Neuronal stem cell (in vitro differentiated cells): ENCODE measurements at regions not wholly inside any gene's neighbourhood (a gene's known extent, or its start where the extent isn't known, plus 50 kb on each side); places are given as distances from the start of the nearest gene placed in this dataset.
A peak's percentile ranks its signal among the peaks of the same experiment; 100 is the strongest.

ENCODE experiments used
- DNase-seq: peaks from one replicate; pipeline ENCODE4 v3.0.0-alpha.2; 2013; ENCODE audit warnings: low spot score
- H2AFZ ChIP-seq: one replicate; pipeline ENCODE4 v1.6.1; 2013; ENCODE audit warnings: mild to moderate bottlenecking, low read length, inconsistent platforms
- H2AK5ac ChIP-seq: 2 replicates; pipeline ENCODE4 v1.6.1; 2013; ENCODE audit warnings: low read depth, mild to moderate bottlenecking, inconsistent platforms, low read length, moderate library complexity, mixed read lengths
- H2BK120ac ChIP-seq: 2 replicates; pipeline ENCODE4 v1.6.1; 2013; ENCODE audit warnings: low read depth, mild to moderate bottlenecking, inconsistent platforms, low read length, moderate library complexity, mixed read lengths
- H2BK12ac ChIP-seq: one replicate; pipeline ENCODE4 v1.6.1; 2013; ENCODE audit warnings: low read length, inconsistent platforms
- H2BK15ac ChIP-seq: 2 replicates; pipeline ENCODE4 v1.6.1; 2013; ENCODE audit warnings: mild to moderate bottlenecking, low read length, inconsistent platforms, mixed read lengths
- H2BK5ac ChIP-seq: one replicate; pipeline ENCODE4 v1.6.1; 2013; ENCODE audit warnings: inconsistent platforms, mild to moderate bottlenecking, low read length, moderate library complexity
- H3K14ac ChIP-seq: one replicate; pipeline ENCODE4 v1.6.1; 2013; ENCODE audit warnings: low read length, inconsistent platforms
- H3K18ac ChIP-seq: 2 replicates; pipeline ENCODE4 v1.6.1; 2013; ENCODE audit warnings: low read length, inconsistent platforms
- H3K23ac ChIP-seq: 2 replicates; pipeline ENCODE4 v1.6.1; 2013; ENCODE audit warnings: low read depth, mild to moderate bottlenecking, mixed read lengths, low read length, inconsistent platforms; ENCODE audit not compliant: poor library complexity
- H3K27ac ChIP-seq: replicated peaks from 3 replicates; pipeline ENCODE4 v1.5.1; 2013; ENCODE audit warnings: low read length, inconsistent platforms
- H3K27me3 ChIP-seq, 3 experiments: 2 replicates each; pipeline ENCODE4 v1.6.1; 2013; ENCODE audit warnings: low read length in 3 of 3, mild to moderate bottlenecking in 2 of 3, inconsistent platforms in 1 of 3, low read depth in 1 of 3, mixed read lengths in 1 of 3, moderate library complexity in 1 of 3; ENCODE audit not compliant: control insufficient read depth in 3 of 3, insufficient read depth in 3 of 3
- H3K36me3 ChIP-seq, 2 donors: replicated peaks in 1 of 2; 2 replicates each; pipeline ENCODE4 v1.6.1; 2013; ENCODE audit warnings: low read length in 2 of 2; ENCODE audit not compliant: control insufficient read depth in 2 of 2, insufficient read depth in 2 of 2
- H3K4ac ChIP-seq: 2 replicates; pipeline ENCODE4 v1.6.1; 2013; ENCODE audit warnings: inconsistent platforms, mild to moderate bottlenecking, low read length, moderate library complexity
- H3K4me1 ChIP-seq, 2 donors: 1 replicate in 1 of 2; 2 replicates in 1 of 2; pipeline ENCODE4 v1.6.1; 2013; ENCODE audit warnings: low read length in 2 of 2, low read depth in 1 of 2; ENCODE audit not compliant: control insufficient read depth in 2 of 2, insufficient read depth in 1 of 2
- H3K4me2 ChIP-seq: one replicate; pipeline ENCODE4 v1.6.1; 2013; ENCODE audit warnings: mild to moderate bottlenecking, low read length, inconsistent platforms; ENCODE audit not compliant: insufficient read depth, poor library complexity, severe bottlenecking
- H3K4me3 ChIP-seq, 2 donors: 2 replicates each; pipeline ENCODE4 v1.5.1; 2013; ENCODE audit warnings: low read length in 2 of 2, mild to moderate bottlenecking in 2 of 2, inconsistent platforms in 1 of 2, moderate library complexity in 1 of 2
- H3K79me1 ChIP-seq: one replicate; pipeline ENCODE4 v1.6.1; 2013; ENCODE audit warnings: low read depth, mild to moderate bottlenecking, inconsistent platforms, low read length, moderate library complexity
- H3K9ac ChIP-seq: one replicate; pipeline ENCODE4 v1.6.1; 2013; ENCODE audit warnings: mild to moderate bottlenecking, low read depth, low read length, inconsistent platforms; ENCODE audit not compliant: poor library complexity
- H3K9me3 ChIP-seq, 2 donors: replicated peaks in 1 of 2; 2 replicates each; pipeline versions ENCODE3 to v1.6.1; 2013; ENCODE audit warnings: low read length in 2 of 2, mild to moderate bottlenecking in 2 of 2, inconsistent platforms in 1 of 2, low read depth in 1 of 2, mixed read lengths in 1 of 2, moderate library complexity in 1 of 2; ENCODE audit not compliant: control insufficient read depth in 2 of 2, insufficient read depth in 1 of 2
- H4K8ac ChIP-seq: one replicate; pipeline ENCODE4 v1.6.1; 2013; ENCODE audit warnings: low read depth, mild to moderate bottlenecking, inconsistent platforms, low read length, moderate library complexity
- H4K91ac ChIP-seq: one replicate; pipeline ENCODE4 v1.6.1; 2013; ENCODE audit warnings: low read length, low read depth, mild to moderate bottlenecking, inconsistent platforms; ENCODE audit not compliant: poor library complexity
- WGBS, 2 donors: extraction: QIAGEN DNeasy Blood & Tissue Kit; methylation state at CpG; one replicate each; pipeline ENCODE4 v1.1.7; 2013; ENCODE audit warnings: missing lambda C conversion rate in 2 of 2, mixed read lengths in 1 of 2; ENCODE audit not compliant: insufficient read length in 2 of 2, insufficient replicate concordance in 1 of 2; ENCODE audit errors: extremely low coverage in 2 of 2; 5-methylcytosine and 5-hydroxymethylcytosine counted together

GRCh38 chr4:175308236-175308635 is 390.1 kb downstream of the ADAM29 start:
- H3K27me3 ChIP-seq: peaks cover 0 to 2% (median 0%) of the 10 kb centered on the region in 3 experiments
- H2AFZ ChIP-seq: peak overlapping the region; percentile 13
- no peak overlapping the region for H3K18ac ChIP-seq
- WGBS, 2 donors: no CpG with 5 or more reads among the region's 5 CpGs
- no peak overlapping the region for H2BK120ac ChIP-seq
- no peak overlapping the region for H3K9ac ChIP-seq
- H3K4me1 ChIP-seq: peaks cover 0 to 2% of the 10 kb centered on the region in 2 donors
- no peak overlapping the region for H2AK5ac ChIP-seq
- H3K4me3 ChIP-seq: no peak overlapping the region
- H3K79me1 ChIP-seq: no peaks in the 10 kb centered on the region
- no peak overlapping the region for H4K8ac ChIP-seq
- no peak overlapping the region for H2BK15ac ChIP-seq
- no peak overlapping the region for H3K27ac ChIP-seq
- H2BK12ac ChIP-seq: no peak overlapping the region
- H3K36me3 ChIP-seq: no peaks in the 10 kb centered on the region
- DNase-seq: no peak
- H2BK5ac ChIP-seq: no peak overlapping the region
- no peak overlapping the region for H3K14ac ChIP-seq
- H3K4ac ChIP-seq: no peak overlapping the region
- H3K9me3 ChIP-seq: no peaks in the 10 kb centered on the region
- no peak overlapping the region for H3K4me2 ChIP-seq
- no peak overlapping the region for H3K23ac ChIP-seq
- H4K91ac ChIP-seq: no peak overlapping the region

- Histone ChIP-seq H4K8ac (no peak overlapping the region), H3K4ac (no peak overlapping the region), H3K9ac (no peak overlapping the region), H3K14ac (no peak overlapping the region), H2AFZ (no peak overlapping the region), H3K27me3 (peaks cover 0 to 2% (median 0%) of the 10 kb centered on the region in 3 experiments), H2BK12ac (no peak overlapping the region), H2BK15ac (no peak overlapping the region), H3K27ac (peak overlapping the region; percentile 27), H3K4me2 (no peak overlapping the region), H3K4me1 (peaks cover 0 to 2% of the 10 kb centered on the region in 2 donors), H2BK5ac (no peak overlapping the region), H3K4me3 (peak overlapping the region in 1 of 2 donors; percentile 54), H2AK5ac (no peak overlapping the region), H4K91ac (no peak overlapping the region), H3K18ac (no peak overlapping the region), H2BK120ac (no peak overlapping the region), H3K79me1 (no peaks in the 10 kb centered on the region), H3K36me3 (no peaks in the 10 kb centered on the region), H3K9me3 (no peaks in the 10 kb centered on the region), H3K23ac (no peak overlapping the region)
- no CpG with 5 or more reads among the region's 3 CpGs for WGBS, 2 donors
- no peak for DNase-seq
Observed at GRCh38 chr4:175309041-175309440, 390.9 kb downstream of the ADAM29 start.

GRCh38 chr4:175325230-175325629 is 407.1 kb downstream of the ADAM29 start:
- no peak overlapping the region for H3K18ac ChIP-seq
- no peak overlapping the region for H3K4me3 ChIP-seq
- no peak overlapping the region for H2BK12ac ChIP-seq
- no peak overlapping the region for H2AFZ ChIP-seq
- H3K79me1 ChIP-seq: no peaks in the 10 kb centered on the region
- H2BK15ac ChIP-seq: no peak overlapping the region
- no peak overlapping the region for H3K9ac ChIP-seq
- H2BK5ac ChIP-seq: no peak overlapping the region
- H3K27me3 ChIP-seq: no peaks in the 10 kb centered on the region
- DNase-seq: no peak
- no peak overlapping the region for H3K14ac ChIP-seq
- no peak overlapping the region for H3K23ac ChIP-seq
- H4K8ac ChIP-seq: no peak overlapping the region
- H2BK120ac ChIP-seq: no peak overlapping the region
- H3K4ac ChIP-seq: no peak overlapping the region
- H3K4me1 ChIP-seq: peaks cover 0 to 3% of the 10 kb centered on the region in 2 donors
- no peak overlapping the region for H3K27ac ChIP-seq
- no peak overlapping the region for H3K4me2 ChIP-seq
- H4K91ac ChIP-seq: no peak overlapping the region
- H3K9me3 ChIP-seq: no peaks in the 10 kb centered on the region
- no CpG with 5 or more reads among the region's 5 CpGs for WGBS, 2 donors
- H3K36me3 ChIP-seq: no peaks in the 10 kb centered on the region
- H2AK5ac ChIP-seq: no peak overlapping the region

- Histone ChIP-seq H3K9me3 (no peaks in the 10 kb centered on the region), H2BK5ac (no peak overlapping the region), H3K36me3 (no peaks in the 10 kb centered on the region), H4K8ac (no peak overlapping the region), H2BK12ac (no peak overlapping the region), H3K79me1 (no peaks in the 10 kb centered on the region), H4K91ac (no peak overlapping the region), H3K27ac (no peak overlapping the region), H2BK120ac (no peak overlapping the region), H3K27me3 (no peaks in the 10 kb centered on the region), H2AK5ac (no peak overlapping the region), H2BK15ac (no peak overlapping the region), H3K4me2 (no peak overlapping the region), H3K9ac (no peak overlapping the region), H3K14ac (no peak overlapping the region), H3K4ac (no peak overlapping the region), H3K4me3 (no peak overlapping the region), H2AFZ (no peak overlapping the region), H3K4me1 (peaks cover 0 to 3% of the 10 kb centered on the region in 2 donors), H3K18ac (no peak overlapping the region), H3K23ac (no peak overlapping the region)
- DNase-seq: no peak
- no CpG with 5 or more reads among the region's 3 CpGs for WGBS, 2 donors
Observed at GRCh38 chr4:175326796-175327195, 408.6 kb downstream of the ADAM29 start.
